H1 (cell line): ENCODE measurements at regions not wholly inside any gene's neighbourhood (a gene's known extent, or its start where the extent isn't known, plus 50 kb on each side); places are given as distances from the start of the nearest gene placed in this dataset.

ENCODE experiments used
- CTCF ChIA-PET: fragments of 300-600 bp; sonication (Branson Sonifier 250); formaldehyde crosslinking; loops from one replicate; lab custom pipeline; 2021; ENCODE audit not compliant: partially characterized antibody; lab: Charles Lee
- POLR2A ChIA-PET: fragments of 300-600 bp; sonication (Branson Sonifier 250); formaldehyde crosslinking; loops from one replicate; lab custom pipeline; 2021; ENCODE audit warnings: inconsistent platforms; ENCODE audit not compliant: partially characterized antibody; lab: Charles Lee
- DNase-seq, 2 experiments: peaks; one replicate each; pipeline versions ENCODE4 v3.0.0 to v3.0.0-alpha.2; 2010 to 2022; ENCODE audit warnings: low spot score in 2 of 2, low read depth in 1 of 2, mixed read lengths in 1 of 2
- FAIRE-seq: peaks from 2 replicates; lab custom pipeline; 2011; peaks lifted over from hg19 to GRCh38; lab: Jason Lieb, UNC
- H2AFZ ChIP-seq: 2 replicates; pipeline ENCODE4 v1.8.1; 2012; ENCODE audit warnings: low read length, inconsistent platforms
- H2AK5ac ChIP-seq: 2 replicates; pipeline ENCODE4 v1.6.1; 2013; ENCODE audit warnings: low read depth, low read length
- H2BK120ac ChIP-seq: replicated peaks from 2 replicates; pipeline ENCODE3; 2013; ENCODE audit warnings: low read depth, low read length, inconsistent platforms
- H2BK12ac ChIP-seq: 2 replicates; pipeline ENCODE4 v1.6.1; 2013; ENCODE audit warnings: low read depth, low read length
- H2BK15ac ChIP-seq: 2 replicates; pipeline ENCODE4 v1.6.1; 2013; ENCODE audit warnings: low read length
- H2BK20ac ChIP-seq: 2 replicates; pipeline ENCODE4 v1.6.1; 2013; ENCODE audit warnings: low read length
- H2BK5ac ChIP-seq: 2 replicates; pipeline ENCODE4 v1.6.1; 2013; ENCODE audit warnings: low read depth, low read length
- H3K14ac ChIP-seq: 2 replicates; pipeline ENCODE4 v1.6.1; 2013; ENCODE audit warnings: inconsistent platforms; ENCODE audit not compliant: insufficient read length
- H3K18ac ChIP-seq: 2 replicates; pipeline ENCODE4 v1.6.1; 2013; ENCODE audit warnings: low read length; ENCODE audit errors: extremely low read depth
- H3K23ac ChIP-seq: 2 replicates; pipeline ENCODE4 v1.6.1; 2013; ENCODE audit warnings: inconsistent platforms; ENCODE audit not compliant: insufficient read length
- H3K23me2 ChIP-seq: 2 replicates; pipeline ENCODE4 v1.6.1; 2013; ENCODE audit warnings: low read depth, low read length
- H3K27ac ChIP-seq: 2 replicates; pipeline ENCODE4 v1.6.1; 2011; ENCODE audit warnings: low read depth, low read length, inconsistent platforms
- H3K27me3 ChIP-seq, 4 experiments: replicated peaks in 1 of 4; 1 replicate in 1 of 4; 2 replicates in 3 of 4; pipeline versions ENCODE4 v1.6.1 to v1.8.1; 2011 to 2013; ENCODE audit warnings: low read length in 3 of 4, mild to moderate bottlenecking in 3 of 4, inconsistent platforms in 2 of 4, mixed read lengths in 2 of 4, moderate library complexity in 1 of 4; ENCODE audit not compliant: control insufficient read depth in 3 of 4, insufficient read depth in 3 of 4; ENCODE audit errors: extremely low read depth in 1 of 4
- H3K36me3 ChIP-seq, 4 experiments: 2 replicates each; pipeline versions ENCODE4 v1.6.1 to v1.8.1; 2011 to 2013; ENCODE audit warnings: mild to moderate bottlenecking in 4 of 4, low read length in 3 of 4, moderate library complexity in 2 of 4, control low read depth in 1 of 4, inconsistent platforms in 1 of 4; ENCODE audit not compliant: insufficient read depth in 4 of 4, control insufficient read depth in 2 of 4
- H3K4ac ChIP-seq: replicated peaks from 2 replicates; pipeline ENCODE3; 2013; ENCODE audit warnings: low read length, low read depth, mixed read lengths, inconsistent platforms; ENCODE audit not compliant: insufficient read length
- H3K4me1 ChIP-seq, 4 experiments: replicated peaks in 1 of 4; 1 replicate in 1 of 4; 2 replicates in 3 of 4; pipeline versions ENCODE4 v1.6.1 to v1.8.1; 2011 to 2013; ENCODE audit warnings: low read length in 3 of 4, inconsistent platforms in 2 of 4, mixed read lengths in 1 of 4; ENCODE audit not compliant: insufficient read depth in 4 of 4, control insufficient read depth in 3 of 4
- H3K4me2 ChIP-seq, 2 experiments: 2 replicates each; pipeline versions ENCODE4 v1.6.1 to v1.8.1; 2011 to 2013; ENCODE audit warnings: low read depth in 2 of 2, low read length in 2 of 2, control low read depth in 1 of 2, inconsistent platforms in 1 of 2, mild to moderate bottlenecking in 1 of 2; ENCODE audit not compliant: insufficient read depth in 1 of 2
- H3K4me3 ChIP-seq, 4 experiments: fragments of 200-600, 300-600 bp in 1 of 4; sonication (generic), shearing (Covaris generic), sonication (Bioruptor Twin) in 1 of 4; 2 replicates each; pipeline versions ENCODE4 v1.5.1 to v1.8.1; 2011 to 2016; ENCODE audit warnings: low read length in 4 of 4, low read depth in 3 of 4, control low read depth in 2 of 4, inconsistent platforms in 2 of 4, mild to moderate bottlenecking in 2 of 4, mixed read lengths in 1 of 4, moderate library complexity in 1 of 4; ENCODE audit not compliant: insufficient read depth in 2 of 4; ENCODE audit errors: extremely low read depth in 1 of 4
- H3K56ac ChIP-seq: replicated peaks from 2 replicates; pipeline ENCODE3; 2013; ENCODE audit warnings: low read depth, mild to moderate bottlenecking, mixed read lengths, low read length, inconsistent platforms; ENCODE audit not compliant: insufficient read length
- H3K79me1 ChIP-seq: 2 replicates; pipeline ENCODE4 v1.6.1; 2013; ENCODE audit warnings: low read depth, low read length, control low read depth
- H3K79me2 ChIP-seq, 2 experiments: 2 replicates each; pipeline versions ENCODE4 v1.6.1 to v1.8.1; 2012 to 2013; ENCODE audit warnings: low read length in 2 of 2, mild to moderate bottlenecking in 2 of 2, inconsistent platforms in 1 of 2; ENCODE audit not compliant: insufficient read depth in 2 of 2, control insufficient read depth in 1 of 2
- H3K9ac ChIP-seq, 4 experiments: replicated peaks in 1 of 4; 1 replicate in 1 of 4; 2 replicates in 3 of 4; pipeline versions ENCODE4 v1.6.1 to v1.8.1; 2011 to 2013; ENCODE audit warnings: low read depth in 3 of 4, low read length in 3 of 4, control low read depth in 2 of 4, mild to moderate bottlenecking in 2 of 4, moderate library complexity in 2 of 4, inconsistent platforms in 1 of 4; ENCODE audit errors: extremely low read depth in 1 of 4
- H3K9me3 ChIP-seq, 2 experiments: 2 replicates each; pipeline versions ENCODE4 v1.6.1 to v1.8.1; 2012 to 2013; ENCODE audit warnings: mild to moderate bottlenecking in 2 of 2, moderate library complexity in 2 of 2, control low read depth in 1 of 2, inconsistent platforms in 1 of 2, low read depth in 1 of 2, low read length in 1 of 2, mixed read lengths in 1 of 2; ENCODE audit not compliant: insufficient read depth in 2 of 2
- H4K20me1 ChIP-seq, 2 experiments: replicated peaks in 1 of 2; 2 replicates each; pipeline versions ENCODE3 to v1.8.1; 2011 to 2013; ENCODE audit warnings: inconsistent platforms in 2 of 2, low read length in 2 of 2, mild to moderate bottlenecking in 1 of 2; ENCODE audit not compliant: insufficient read depth in 2 of 2, control insufficient read depth in 1 of 2
- H4K5ac ChIP-seq: 2 replicates; pipeline ENCODE4 v1.6.1; 2013; ENCODE audit warnings: low read length, low read depth, mixed read lengths, inconsistent platforms; ENCODE audit not compliant: insufficient read length
- H4K8ac ChIP-seq: 2 replicates; pipeline ENCODE4 v1.8.0; 2013; ENCODE audit warnings: mild to moderate bottlenecking, moderate library complexity, low read length, inconsistent platforms; ENCODE audit not compliant: insufficient read depth; ENCODE audit errors: extremely low read depth
- H4K91ac ChIP-seq: replicated peaks from 2 replicates; pipeline ENCODE3; 2013; ENCODE audit warnings: low read length, mixed read lengths, inconsistent platforms; ENCODE audit not compliant: insufficient read length
- ASH2L ChIP-seq: fragments of 200-600, 300-600 bp; sonication (generic); IDR thresholded peaks from one replicate; pipeline ENCODE4 v1.7.1; 2017; ENCODE audit warnings: low read length
- CHD2 ChIP-seq: IDR thresholded peaks from 2 replicates; pipeline ENCODE4 v1.6.1; 2012; ENCODE audit warnings: low read length, improper control_type of control experiment
- CTCF ChIP-seq, 3 experiments: IDR thresholded peaks; 1 replicate in 2 of 3; 2 replicates in 1 of 3; pipeline versions ENCODE4 v1.5.1 to v1.6.1; 2011; ENCODE audit warnings: low read length in 3 of 3, mild to moderate bottlenecking in 3 of 3, inconsistent platforms in 2 of 3, low read depth in 1 of 3, moderate library complexity in 1 of 3; ENCODE audit not compliant: insufficient read depth in 1 of 3; ENCODE audit errors: control extremely low read depth in 1 of 3
- FOSL1 ChIP-seq: IDR thresholded peaks from 2 replicates; pipeline ENCODE4 v1.6.1; 2011; ENCODE audit warnings: mild to moderate bottlenecking, low read depth, low read length, moderate library complexity; ENCODE audit not compliant: insufficient read depth
- PHF8 ChIP-seq: fragments of 200-600 bp; sonication (generic); conservative IDR thresholded peaks from 2 replicates; pipeline ENCODE4 v1.7.1; 2012; ENCODE audit warnings: low read depth, mild to moderate bottlenecking, inconsistent platforms, low read length, moderate library complexity
- POLR2A ChIP-seq, 2 experiments: IDR thresholded peaks; 1 replicate in 1 of 2; 2 replicates in 1 of 2; pipeline ENCODE4 v1.6.1; 2011; ENCODE audit warnings: low read depth in 2 of 2, low read length in 2 of 2, mild to moderate bottlenecking in 2 of 2; ENCODE audit errors: control extremely low read depth in 1 of 2
- RFX5 ChIP-seq: IDR thresholded peaks from 2 replicates; pipeline ENCODE4 v1.6.1; 2011; ENCODE audit warnings: low read depth, low read length, improper control_type of control experiment, borderline replicate concordance
- RNF2 ChIP-seq: fragments of 200-900, 300-1000 bp; sonication (generic); IDR thresholded peaks from 2 replicates; pipeline ENCODE4 v1.7.1; 2016; ENCODE audit warnings: borderline replicate concordance, low read depth, mild to moderate bottlenecking, antibody characterized with exemption, low read length; ENCODE audit not compliant: poor library complexity, severe bottlenecking; ENCODE audit errors: missing control alignments
- WGBS, 2 experiments: shearing (Covaris generic) in 1 of 2; methylation state at CpG; one replicate each; pipeline versions ENCODE4 v1.1.6 to v1.1.7; 2013 to 2015; ENCODE audit warnings: low lambda C conversion rate in 2 of 2, mixed read lengths in 2 of 2, inconsistent platforms in 1 of 2, low coverage in 1 of 2, missing lambda C conversion rate in 1 of 2; ENCODE audit not compliant: insufficient replicate concordance in 2 of 2, insufficient coverage in 1 of 2, insufficient read length in 1 of 2; ENCODE audit errors: extremely low coverage in 1 of 2, missing lambda C conversion rate in 1 of 2; 5-methylcytosine and 5-hydroxymethylcytosine counted together

DNA sequence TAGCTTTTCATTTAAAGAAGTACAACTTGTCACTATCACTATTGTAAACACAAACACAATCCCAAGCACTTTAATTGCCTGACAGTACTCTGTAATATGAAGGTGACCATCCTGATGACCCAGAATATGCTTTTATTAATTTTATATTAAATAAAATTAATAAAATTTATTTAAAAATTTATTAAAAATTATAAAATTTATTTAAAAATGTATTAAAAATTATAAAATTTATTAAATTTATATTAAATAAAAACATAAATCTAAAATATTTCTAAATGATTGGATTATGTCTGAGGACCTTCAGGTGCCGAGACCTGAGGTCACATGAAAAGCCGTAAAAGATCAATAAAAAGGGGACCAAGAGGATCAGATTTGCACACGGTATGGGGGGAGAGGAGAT lies 229.8 kb upstream of the KIRREL3 start:
- Histone ChIP-seq H2BK15ac (no peak overlapping the region), H3K36me3 (no peaks in the 10 kb centered on the region), H3K4me2 (no peak overlapping the region), H3K4me3 (no peak overlapping the region), H4K20me1 (no peaks in the 10 kb centered on the region), H2AK5ac (no peak overlapping the region), H2BK5ac (no peak overlapping the region), H4K91ac (no peak overlapping the region), H2BK12ac (no peak overlapping the region), H3K18ac (no peak overlapping the region), H3K23me2 (no peaks in the 10 kb centered on the region; the same call in 1 of the 2 replicates), H4K8ac (no peak overlapping the region), H3K14ac (no peak overlapping the region), H3K56ac (no peak overlapping the region), H3K27me3 (no peaks in the 10 kb centered on the region), H2AFZ (no peak overlapping the region), H2BK120ac (no peak overlapping the region), H3K79me1 (no peaks in the 10 kb centered on the region), H3K79me2 (no peaks in the 10 kb centered on the region), H3K23ac (no peak overlapping the region), H3K4me1 (no peaks in the 10 kb centered on the region), H3K9me3 (no peaks in the 10 kb centered on the region), H2BK20ac (no peak overlapping the region), H3K27ac (no peak overlapping the region), H4K5ac (no peak overlapping the region), H3K4ac (no peak overlapping the region), H3K9ac (no peak overlapping the region)
- FAIRE-seq (no peak), DNase-seq (no peak)
- TF ChIP-seq CHD2 (no peak), RFX5 (no peak), FOSL1 (no peak), POLR2A (IDR thresholded peaks at IDR 0.05; ENCODE audit: control extremely low read depth in 1 of 2, low read depth in 2 of 2, low read length in 2 of 2) (no peak), PHF8 (no peak), RNF2 (no peak), ASH2L (no peak), CTCF (IDR thresholded peaks at IDR 0.05; ENCODE audit: control extremely low read depth in 1 of 3, insufficient read depth in 1 of 3, low read depth in 1 of 3, low read length in 3 of 3) (no peak)
- POLR2A ChIA-PET = no interaction called here
- 94% methylated on average over 3 of the region's 3 CpGs; no CpG with 5 or more reads in 1 of the 2 experiments for WGBS, 2 experiments
- CTCF ChIA-PET = no interaction called here
